NB4 (cell line): ENCODE measurements at regions not wholly inside any gene's neighbourhood (a gene's known extent, or its start where the extent isn't known, plus 50 kb on each side); places are given as distances from the start of the nearest gene placed in this dataset.

Source experiments
- DNase-seq: peaks from one replicate; pipeline ENCODE4 v3.0.0; 2010; ENCODE audit warnings: low read depth
- H3K4me3 ChIP-seq: one replicate; pipeline ENCODE4 v1.5.1; 2011; ENCODE audit warnings: mild to moderate bottlenecking, low read depth, low read length, moderate library complexity
- MYC ChIP-seq: IDR thresholded peaks from 2 replicates; pipeline ENCODE4 v1.6.1; 2011; ENCODE audit warnings: low read depth, low read length
- POLR2A ChIP-seq: IDR thresholded peaks from 2 replicates; pipeline ENCODE4 v1.6.1; 2011; ENCODE audit warnings: mild to moderate bottlenecking; ENCODE audit not compliant: insufficient read length; ENCODE audit errors: extremely low read depth
- TF ChIP-seq, protein P1 (sequence below): IDR thresholded peaks from one replicate; pipeline ENCODE4 v1.5.1; 2012; ENCODE audit warnings: low read depth, low read length
- TF ChIP-seq, protein P2 (sequence below): IDR thresholded peaks from 2 replicates; pipeline ENCODE4 v1.6.1; 2011; ENCODE audit warnings: low read depth, low read length

DNA sequence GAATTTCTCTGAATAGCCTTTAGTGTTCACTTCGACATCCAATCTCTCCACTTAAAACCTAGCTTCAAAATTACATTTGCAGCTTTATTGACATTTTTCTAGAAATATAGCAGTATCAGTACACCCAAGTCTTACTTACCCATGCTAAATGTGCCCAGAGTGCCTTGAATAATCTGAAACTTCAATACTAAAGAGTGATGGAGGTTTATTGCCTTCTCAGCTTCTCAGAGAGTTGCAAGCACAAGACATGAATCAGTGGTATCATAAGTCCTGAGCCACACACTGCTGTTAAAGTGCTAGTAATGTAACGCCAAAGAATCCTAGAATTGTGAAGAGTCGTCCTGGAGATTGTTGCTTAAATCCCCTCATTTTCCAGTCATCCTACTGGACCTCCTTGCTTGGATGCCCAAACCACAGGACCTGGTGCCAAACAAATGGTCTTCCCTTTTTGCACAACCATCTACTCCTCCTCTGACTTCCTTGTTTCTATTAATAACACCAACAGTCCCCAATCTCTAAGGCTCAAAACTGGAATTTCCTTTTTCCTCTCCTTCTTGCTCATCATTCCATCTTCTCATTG, 83.2 kb upstream of the SPATS2L start:
- no peak for DNase-seq
- TF ChIP-seq, protein P1, sequence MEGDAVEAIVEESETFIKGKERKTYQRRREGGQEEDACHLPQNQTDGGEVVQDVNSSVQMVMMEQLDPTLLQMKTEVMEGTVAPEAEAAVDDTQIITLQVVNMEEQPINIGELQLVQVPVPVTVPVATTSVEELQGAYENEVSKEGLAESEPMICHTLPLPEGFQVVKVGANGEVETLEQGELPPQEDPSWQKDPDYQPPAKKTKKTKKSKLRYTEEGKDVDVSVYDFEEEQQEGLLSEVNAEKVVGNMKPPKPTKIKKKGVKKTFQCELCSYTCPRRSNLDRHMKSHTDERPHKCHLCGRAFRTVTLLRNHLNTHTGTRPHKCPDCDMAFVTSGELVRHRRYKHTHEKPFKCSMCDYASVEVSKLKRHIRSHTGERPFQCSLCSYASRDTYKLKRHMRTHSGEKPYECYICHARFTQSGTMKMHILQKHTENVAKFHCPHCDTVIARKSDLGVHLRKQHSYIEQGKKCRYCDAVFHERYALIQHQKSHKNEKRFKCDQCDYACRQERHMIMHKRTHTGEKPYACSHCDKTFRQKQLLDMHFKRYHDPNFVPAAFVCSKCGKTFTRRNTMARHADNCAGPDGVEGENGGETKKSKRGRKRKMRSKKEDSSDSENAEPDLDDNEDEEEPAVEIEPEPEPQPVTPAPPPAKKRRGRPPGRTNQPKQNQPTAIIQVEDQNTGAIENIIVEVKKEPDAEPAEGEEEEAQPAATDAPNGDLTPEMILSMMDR, result no peak
- TF ChIP-seq POLR2A (no peak), MYC (no peak)
- TF ChIP-seq, protein P2, sequence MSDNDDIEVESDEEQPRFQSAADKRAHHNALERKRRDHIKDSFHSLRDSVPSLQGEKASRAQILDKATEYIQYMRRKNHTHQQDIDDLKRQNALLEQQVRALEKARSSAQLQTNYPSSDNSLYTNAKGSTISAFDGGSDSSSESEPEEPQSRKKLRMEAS, result no peak
- no peak overlapping the region for H3K4me3 ChIP-seq

DNA sequence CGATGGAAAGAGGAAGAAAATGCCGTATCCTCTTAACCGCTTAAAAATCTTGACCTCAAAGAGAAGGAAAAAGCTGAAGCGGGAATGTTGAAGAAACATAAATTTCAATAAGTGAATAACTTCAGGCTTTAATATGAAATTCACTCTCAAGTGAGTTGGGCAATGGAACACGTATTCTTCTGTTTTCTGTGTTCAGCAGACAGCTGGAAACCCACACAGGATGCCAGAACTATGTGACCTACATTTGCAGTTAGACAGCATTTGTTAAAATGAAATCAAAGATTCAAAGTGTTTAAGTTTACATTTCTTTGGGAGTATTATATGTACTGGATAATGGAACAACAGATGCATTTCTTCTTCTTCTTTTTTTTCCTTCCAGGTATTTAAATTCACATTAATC, 80.5 kb upstream of the SPATS2L start:
- H3K4me3 ChIP-seq, result no peak overlapping the region
- TF ChIP-seq, protein P2, result no peak
- TF ChIP-seq, protein P1, result no peak
- no peak for TF ChIP-seq POLR2A
- no peak for TF ChIP-seq MYC
- DNase-seq, result no peak

DNA sequence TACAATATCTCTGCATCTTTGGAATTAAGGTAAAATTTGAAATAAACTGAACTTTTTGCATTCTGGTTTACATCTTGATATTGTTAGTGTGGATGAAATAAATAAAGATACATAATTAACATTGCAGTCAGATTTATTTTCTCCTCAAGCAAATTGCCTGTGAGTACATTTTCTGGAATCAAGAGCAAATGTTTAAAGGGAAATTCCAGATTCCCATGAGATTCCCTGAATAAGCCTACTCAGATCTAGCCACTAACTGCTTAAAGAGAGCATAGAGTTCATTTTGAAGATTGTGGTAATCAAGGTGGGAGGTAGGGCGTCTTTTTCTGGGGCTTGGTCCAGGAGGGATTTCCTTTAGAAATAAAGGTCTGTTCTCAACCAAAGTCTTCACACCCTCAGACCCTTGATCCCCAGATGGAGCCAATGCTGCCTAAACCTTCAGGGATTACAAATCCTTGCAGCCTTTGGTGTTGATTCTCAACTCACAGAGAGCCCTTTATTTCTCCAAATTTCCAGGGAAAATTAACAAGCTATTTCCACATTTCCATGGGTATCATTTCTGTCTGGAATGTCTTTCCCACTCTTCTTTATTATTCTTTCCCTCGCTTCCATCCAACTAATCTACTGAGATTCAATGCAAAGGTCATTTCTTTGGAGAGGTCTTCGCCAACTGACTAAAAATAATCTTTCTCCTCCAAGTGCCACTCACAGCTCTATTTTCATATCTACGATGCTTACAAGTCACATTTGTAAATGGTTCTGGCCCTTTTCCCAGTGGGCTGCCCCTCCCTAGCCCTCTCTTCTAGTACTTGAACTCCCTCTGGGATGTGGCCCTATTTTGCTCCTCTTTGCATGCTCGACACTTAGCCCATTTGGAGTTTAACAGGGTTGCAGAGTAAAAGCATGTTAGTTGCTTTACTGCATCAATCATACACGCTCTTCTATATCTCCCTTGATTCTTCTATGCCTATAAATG, 79.8 kb upstream of the SPATS2L start:
- DNase-seq, result no peak
- TF ChIP-seq MYC (no peak), POLR2A (no peak)
- no peak overlapping the region for H3K4me3 ChIP-seq

DNA sequence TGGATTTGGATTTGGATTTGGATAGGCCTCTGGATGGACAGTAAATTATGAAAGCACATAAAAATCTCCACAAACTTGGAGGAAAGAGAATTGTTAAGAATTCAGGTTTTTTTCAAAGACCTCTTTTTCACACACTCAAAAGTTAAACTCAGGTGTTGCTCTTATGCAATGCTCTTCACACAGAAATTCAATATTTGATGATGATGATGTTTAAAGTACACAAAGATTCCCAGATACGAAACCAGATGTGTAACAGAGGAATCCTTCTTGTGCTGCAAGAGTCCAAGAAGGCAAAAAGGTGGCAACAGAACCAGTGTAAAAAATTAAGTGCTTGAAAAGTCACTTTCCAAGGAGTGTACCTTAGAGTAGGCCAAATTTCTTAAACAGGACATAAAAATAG, 75.8 kb upstream of the SPATS2L start:
- no peak overlapping the region for H3K4me3 ChIP-seq
- DNase-seq, result no peak
- TF ChIP-seq POLR2A (no peak), MYC (no peak)
- TF ChIP-seq, protein P1, result no peak
- TF ChIP-seq, protein P2, result no peak

DNA sequence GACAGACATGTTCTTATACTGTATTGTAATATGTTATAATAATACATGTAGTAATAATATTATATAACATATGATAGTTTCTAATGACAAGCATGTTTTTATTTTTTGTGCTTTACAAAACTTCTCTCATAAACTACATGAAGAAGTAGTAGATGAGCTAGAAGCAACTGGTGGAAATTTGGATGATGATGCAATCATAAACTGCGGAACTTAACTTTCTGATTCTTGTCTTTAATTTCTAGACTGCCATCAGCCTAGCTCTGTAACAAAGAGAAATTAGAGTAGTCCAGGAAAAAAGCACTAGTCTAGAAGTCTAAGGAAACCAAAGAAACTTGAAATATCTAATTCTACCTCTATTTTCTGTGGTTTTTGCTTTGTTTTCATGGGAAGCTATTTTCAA, 71.0 kb upstream of the SPATS2L start:
- H3K4me3 ChIP-seq, result no peak overlapping the region
- no peak for DNase-seq
- TF ChIP-seq, protein P1, result no peak
- no peak for TF ChIP-seq MYC
- TF ChIP-seq, protein P2, result no peak
- no peak for TF ChIP-seq POLR2A

DNA sequence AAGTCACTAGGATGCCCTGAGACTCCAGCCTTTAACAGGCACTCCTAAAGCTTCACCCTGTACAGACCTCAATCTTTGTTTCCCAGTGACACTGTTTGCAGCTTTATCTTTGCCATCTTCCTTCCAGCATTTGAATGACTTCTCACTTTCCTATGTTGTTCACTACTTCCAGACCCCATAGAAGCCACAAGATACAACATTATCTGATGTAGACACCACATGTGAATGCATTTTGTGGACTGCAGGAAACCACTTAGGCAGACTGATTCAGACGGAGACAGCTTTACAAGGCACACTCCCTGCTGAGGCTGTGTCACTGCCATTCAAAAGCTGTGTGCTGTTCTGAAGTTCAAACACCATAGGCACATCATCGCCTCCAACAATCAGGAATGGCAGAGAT, 67.3 kb upstream of the SPATS2L start:
- DNase-seq, result no peak
- TF ChIP-seq, protein P1, result no peak
- TF ChIP-seq POLR2A (no peak), MYC (no peak)
- TF ChIP-seq, protein P2, result no peak
- no peak overlapping the region for H3K4me3 ChIP-seq
